ENCODE measurements at regions not wholly inside any gene's neighbourhood (a gene's known extent, or its start where the extent isn't known, plus 50 kb on each side); places are given as distances from the start of the nearest gene placed in this dataset.
A peak's percentile ranks its signal among the peaks of the same experiment; 100 is the strongest.

- H3K4me3 ChIP-seq (ENCODE audit: low read length in 3 of 3): no peak overlapping the region
- H3K9me3 ChIP-seq (ENCODE audit: control insufficient read depth in 2 of 3, insufficient read depth in 1 of 3, low read length in 3 of 3): no peaks in the 10 kb centered on the region
- TF ChIP-seq CTCF (IDR thresholded peaks at IDR 0.05; ENCODE audit: borderline replicate concordance, extremely low read depth, insufficient read depth): no peak
- H3K36me3 ChIP-seq (ENCODE audit: control insufficient read depth in 2 of 3, insufficient read depth in 3 of 3, low read length in 3 of 3): no peaks in the 10 kb centered on the region
- no peaks in the 10 kb centered on the region for H3K4me1 ChIP-seq (ENCODE audit: control insufficient read depth in 2 of 3, insufficient read depth in 2 of 3, low read depth in 1 of 3, low read length in 3 of 3)
- DNase-seq (no peak), FAIRE-seq (no peak)
- H3K27me3 ChIP-seq (ENCODE audit: control insufficient read depth, insufficient read depth, low read length): no peaks in the 10 kb centered on the region
- H3K27ac ChIP-seq (ENCODE audit: low read depth in 2 of 2, low read length in 2 of 2): no peak overlapping the region
- intact Hi-C loops (cut with DNase I): no loop called here
- no peak overlapping the region for H3K9ac ChIP-seq (ENCODE audit: low read length in 3 of 3)
Observed at GRCh38 chr2:83873110-83873509, 586.0 kb downstream of the SUCLG1 start.

GRCh38 chr2:83866211-83866610, 592.9 kb downstream of the SUCLG1 start:
- Histone ChIP-seq H3K9ac (ENCODE audit: low read length in 3 of 3) (no peak overlapping the region), H3K27me3 (ENCODE audit: control insufficient read depth, insufficient read depth, low read length) (no peaks in the 10 kb centered on the region), H3K27ac (ENCODE audit: low read depth in 2 of 2, low read length in 2 of 2) (no peak overlapping the region), H3K4me1 (ENCODE audit: control insufficient read depth in 2 of 3, insufficient read depth in 2 of 3, low read depth in 1 of 3, low read length in 3 of 3) (no peaks in the 10 kb centered on the region), H3K4me3 (ENCODE audit: low read length in 3 of 3) (no peak overlapping the region), H3K9me3 (ENCODE audit: control insufficient read depth in 2 of 3, insufficient read depth in 1 of 3, low read length in 3 of 3) (no peaks in the 10 kb centered on the region), H3K36me3 (ENCODE audit: control insufficient read depth in 2 of 3, insufficient read depth in 3 of 3, low read length in 3 of 3) (no peaks in the 10 kb centered on the region)
- TF ChIP-seq CTCF (IDR thresholded peaks at IDR 0.05; ENCODE audit: borderline replicate concordance, extremely low read depth, insufficient read depth): no peak
- peak in 3 of 5 donors; percentile 25 to 71 (median 54) for DNase-seq
- no peak for FAIRE-seq
- intact Hi-C loops (cut with DNase I): no loop called here

GRCh38 chr2:83862600-83862999, 596.5 kb downstream of the SUCLG1 start:
- Histone ChIP-seq H3K27ac (ENCODE audit: low read depth in 2 of 2, low read length in 2 of 2) (no peak overlapping the region), H3K27me3 (ENCODE audit: control insufficient read depth, insufficient read depth, low read length) (no peaks in the 10 kb centered on the region), H3K9me3 (ENCODE audit: control insufficient read depth in 2 of 3, insufficient read depth in 1 of 3, low read length in 3 of 3) (no peaks in the 10 kb centered on the region), H3K4me1 (ENCODE audit: control insufficient read depth in 2 of 3, insufficient read depth in 2 of 3, low read depth in 1 of 3, low read length in 3 of 3) (no peaks in the 10 kb centered on the region), H3K4me3 (ENCODE audit: low read length in 3 of 3) (no peak overlapping the region), H3K9ac (ENCODE audit: low read length in 3 of 3) (no peak overlapping the region), H3K36me3 (ENCODE audit: control insufficient read depth in 2 of 3, insufficient read depth in 3 of 3, low read length in 3 of 3) (no peaks in the 10 kb centered on the region)
- TF ChIP-seq CTCF (IDR thresholded peaks at IDR 0.05; ENCODE audit: borderline replicate concordance, extremely low read depth, insufficient read depth): no peak
- intact Hi-C loops (cut with DNase I): no loop called here
- DNase-seq: no peak
- FAIRE-seq: no peak

GRCh38 chr2:83860320-83860719, 598.8 kb downstream of the SUCLG1 start:
- Histone ChIP-seq H3K27me3 (ENCODE audit: control insufficient read depth, insufficient read depth, low read length) (no peaks in the 10 kb centered on the region), H3K4me1 (ENCODE audit: control insufficient read depth in 2 of 3, insufficient read depth in 2 of 3, low read depth in 1 of 3, low read length in 3 of 3) (no peaks in the 10 kb centered on the region), H3K9ac (ENCODE audit: low read length in 3 of 3) (no peak overlapping the region), H3K36me3 (ENCODE audit: control insufficient read depth in 2 of 3, insufficient read depth in 3 of 3, low read length in 3 of 3) (no peaks in the 10 kb centered on the region), H3K27ac (ENCODE audit: low read depth in 2 of 2, low read length in 2 of 2) (no peak overlapping the region), H3K4me3 (ENCODE audit: low read length in 3 of 3) (no peak overlapping the region), H3K9me3 (ENCODE audit: control insufficient read depth in 2 of 3, insufficient read depth in 1 of 3, low read length in 3 of 3) (no peaks in the 10 kb centered on the region)
- intact Hi-C loops (cut with DNase I): no loop called here
- FAIRE-seq: no peak
- DNase-seq: no peak
- no peak for TF ChIP-seq CTCF (IDR thresholded peaks at IDR 0.05; ENCODE audit: borderline replicate concordance, extremely low read depth, insufficient read depth)
